ENCODE measurements at regions not wholly inside any gene's neighbourhood (a gene's known extent, or its start where the extent isn't known, plus 50 kb on each side); places are given as distances from the start of the nearest gene placed in this dataset.

GRCh38 chr22:47367107-47367690 lies 604.7 kb downstream of the TBC1D22A start:
- TF ChIP-seq, protein P1, sequence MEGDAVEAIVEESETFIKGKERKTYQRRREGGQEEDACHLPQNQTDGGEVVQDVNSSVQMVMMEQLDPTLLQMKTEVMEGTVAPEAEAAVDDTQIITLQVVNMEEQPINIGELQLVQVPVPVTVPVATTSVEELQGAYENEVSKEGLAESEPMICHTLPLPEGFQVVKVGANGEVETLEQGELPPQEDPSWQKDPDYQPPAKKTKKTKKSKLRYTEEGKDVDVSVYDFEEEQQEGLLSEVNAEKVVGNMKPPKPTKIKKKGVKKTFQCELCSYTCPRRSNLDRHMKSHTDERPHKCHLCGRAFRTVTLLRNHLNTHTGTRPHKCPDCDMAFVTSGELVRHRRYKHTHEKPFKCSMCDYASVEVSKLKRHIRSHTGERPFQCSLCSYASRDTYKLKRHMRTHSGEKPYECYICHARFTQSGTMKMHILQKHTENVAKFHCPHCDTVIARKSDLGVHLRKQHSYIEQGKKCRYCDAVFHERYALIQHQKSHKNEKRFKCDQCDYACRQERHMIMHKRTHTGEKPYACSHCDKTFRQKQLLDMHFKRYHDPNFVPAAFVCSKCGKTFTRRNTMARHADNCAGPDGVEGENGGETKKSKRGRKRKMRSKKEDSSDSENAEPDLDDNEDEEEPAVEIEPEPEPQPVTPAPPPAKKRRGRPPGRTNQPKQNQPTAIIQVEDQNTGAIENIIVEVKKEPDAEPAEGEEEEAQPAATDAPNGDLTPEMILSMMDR (IDR thresholded peaks at IDR 0.05), result no peak
- no peak for TF ChIP-seq POLR2A (IDR thresholded peaks at IDR 0.05)

All from heart left ventricle (tissue), 13 donors.